Stomach (tissue), 8 donors: ENCODE measurements at regions not wholly inside any gene's neighbourhood (a gene's known extent, or its start where the extent isn't known, plus 50 kb on each side); places are given as distances from the start of the nearest gene placed in this dataset.

Experiments
- DNase-seq, 2 donors: peaks; one replicate each; pipeline versions ENCODE4 v3.0.0 to v3.0.0-alpha.2; 2013 to 2019
- H3K27ac ChIP-seq, 5 donors: fragments of 200-600 bp in 4 of 5; sonication (generic) in 4 of 5; one replicate each; pipeline ENCODE4 v1.5.1; 2013 to 2019; ENCODE audit warnings: mild to moderate bottlenecking in 1 of 5, moderate library complexity in 1 of 5
- H3K27me3 ChIP-seq, 3 donors: fragments of 200-600 bp; sonication (generic); one replicate each; pipeline ENCODE4 v1.5.1; 2017 to 2019; ENCODE audit warnings: mixed run types in 1 of 3
- H3K36me3 ChIP-seq, 4 donors: fragments of 200-600 bp; sonication (generic); 1 replicate in 3 of 4; 2 replicates in 1 of 4; pipeline ENCODE4 v1.5.1; 2016 to 2019
- H3K4me1 ChIP-seq, 4 donors: fragments of 200-600 bp; sonication (generic); one replicate each; pipeline ENCODE4 v1.5.1; 2016 to 2019
- H3K4me3 ChIP-seq, 4 donors: fragments of 200-600 bp; sonication (generic) in 3 of 4; one replicate each; pipeline ENCODE4 v1.5.1; 2016 to 2019; ENCODE audit warnings: mild to moderate bottlenecking in 1 of 4
- H3K9me3 ChIP-seq, 4 donors: fragments of 200-600 bp; sonication (generic); one replicate each; pipeline ENCODE4 v1.5.1; 2016 to 2019
- EP300 ChIP-seq: sonication (generic); formaldehyde crosslinking; IDR thresholded peaks from one replicate; pipeline ENCODE4 v1.6.1; 2017; ENCODE audit warnings: antibody characterized with exemption
- POLR2A ChIP-seq, 4 donors: fragments of 450-650 bp; IDR thresholded peaks; one replicate each; pipeline ENCODE4 v1.6.1; 2016; ENCODE audit warnings: antibody characterized with exemption in 4 of 4, control low read depth in 2 of 4, mild to moderate bottlenecking in 1 of 4, moderate library complexity in 1 of 4
- POLR2AphosphoS5 ChIP-seq, 3 donors: sonication (generic); formaldehyde crosslinking; IDR thresholded peaks; one replicate each; pipeline ENCODE4 v1.6.1; 2016; ENCODE audit warnings: antibody characterized with exemption in 3 of 3
- WGBS, 5 donors: extraction: QIAGEN DNeasy Blood & Tissue Kit in 3 of 5; methylation state at CpG; one replicate each; pipeline versions ENCODE4 v1.1.5 to v1.1.7; 2013 to 2018; 5-methylcytosine and 5-hydroxymethylcytosine counted together
- intact Hi-C: fragments of 100-400 bp; cut with DNase I; formaldehyde crosslinking; loops from one replicate; pipeline ENCODE4 v1.15.1; 2023; ENCODE audit warnings: low total_unique reads
- TF ChIP-seq, protein P1 (sequence below), 7 experiments: fragments of 450-650 bp in 4 of 7; fragments of 200-600 bp in 3 of 7; sonication (generic) in 3 of 7; IDR thresholded peaks; one replicate each; pipeline ENCODE4 v1.5.1; 2016 to 2019; ENCODE audit warnings: antibody characterized with exemption in 7 of 7, control low read depth in 2 of 7, mild to moderate bottlenecking in 1 of 7
- donor health status: healthy with polysubstance abuse.
- donor health status: Bipolar disorder and iron deficiency.
- donor health status: healthy.

DNA sequence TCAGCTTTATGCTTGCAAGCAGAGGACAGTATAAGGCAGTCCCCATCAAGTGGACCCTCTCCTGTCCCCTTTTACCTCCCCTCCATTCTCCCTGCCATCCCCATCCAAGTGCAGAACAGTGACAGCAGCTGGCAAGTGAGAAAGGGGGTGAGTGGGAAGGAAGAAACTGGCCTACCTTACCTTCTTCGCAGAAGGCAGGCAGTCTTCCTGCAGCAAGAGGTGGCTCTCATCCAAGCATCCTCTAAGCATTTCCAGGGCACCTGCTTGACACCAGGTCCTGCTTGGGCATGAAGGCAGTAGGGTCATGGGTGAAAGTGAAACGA, 77.3 kb upstream of the SH3PXD2B start:
- TF ChIP-seq POLR2A (IDR thresholded peaks at IDR 0.05) (no peak), EP300 (no peak), POLR2AphosphoS5 (IDR thresholded peaks at IDR 0.05) (no peak)
- TF ChIP-seq, protein P1, sequence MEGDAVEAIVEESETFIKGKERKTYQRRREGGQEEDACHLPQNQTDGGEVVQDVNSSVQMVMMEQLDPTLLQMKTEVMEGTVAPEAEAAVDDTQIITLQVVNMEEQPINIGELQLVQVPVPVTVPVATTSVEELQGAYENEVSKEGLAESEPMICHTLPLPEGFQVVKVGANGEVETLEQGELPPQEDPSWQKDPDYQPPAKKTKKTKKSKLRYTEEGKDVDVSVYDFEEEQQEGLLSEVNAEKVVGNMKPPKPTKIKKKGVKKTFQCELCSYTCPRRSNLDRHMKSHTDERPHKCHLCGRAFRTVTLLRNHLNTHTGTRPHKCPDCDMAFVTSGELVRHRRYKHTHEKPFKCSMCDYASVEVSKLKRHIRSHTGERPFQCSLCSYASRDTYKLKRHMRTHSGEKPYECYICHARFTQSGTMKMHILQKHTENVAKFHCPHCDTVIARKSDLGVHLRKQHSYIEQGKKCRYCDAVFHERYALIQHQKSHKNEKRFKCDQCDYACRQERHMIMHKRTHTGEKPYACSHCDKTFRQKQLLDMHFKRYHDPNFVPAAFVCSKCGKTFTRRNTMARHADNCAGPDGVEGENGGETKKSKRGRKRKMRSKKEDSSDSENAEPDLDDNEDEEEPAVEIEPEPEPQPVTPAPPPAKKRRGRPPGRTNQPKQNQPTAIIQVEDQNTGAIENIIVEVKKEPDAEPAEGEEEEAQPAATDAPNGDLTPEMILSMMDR (IDR thresholded peaks at IDR 0.05), result no peak
- H3K4me3 ChIP-seq, result no peak overlapping the region
- no peak overlapping the region for H3K27ac ChIP-seq
- intact Hi-C loops, result no loop called here
- H3K36me3 ChIP-seq, result no peaks in the 10 kb centered on the region
- no peak for DNase-seq
- H3K4me1 ChIP-seq, result peaks cover 0 to 22% (median 9%) of the 10 kb centered on the region in 4 donors
- WGBS, 5 donors, result 86 to 100% (median 88%) methylated on average over 2 of the region's 2 CpGs
- no peaks in the 10 kb centered on the region for H3K27me3 ChIP-seq
- H3K9me3 ChIP-seq, result no peaks in the 10 kb centered on the region

DNA sequence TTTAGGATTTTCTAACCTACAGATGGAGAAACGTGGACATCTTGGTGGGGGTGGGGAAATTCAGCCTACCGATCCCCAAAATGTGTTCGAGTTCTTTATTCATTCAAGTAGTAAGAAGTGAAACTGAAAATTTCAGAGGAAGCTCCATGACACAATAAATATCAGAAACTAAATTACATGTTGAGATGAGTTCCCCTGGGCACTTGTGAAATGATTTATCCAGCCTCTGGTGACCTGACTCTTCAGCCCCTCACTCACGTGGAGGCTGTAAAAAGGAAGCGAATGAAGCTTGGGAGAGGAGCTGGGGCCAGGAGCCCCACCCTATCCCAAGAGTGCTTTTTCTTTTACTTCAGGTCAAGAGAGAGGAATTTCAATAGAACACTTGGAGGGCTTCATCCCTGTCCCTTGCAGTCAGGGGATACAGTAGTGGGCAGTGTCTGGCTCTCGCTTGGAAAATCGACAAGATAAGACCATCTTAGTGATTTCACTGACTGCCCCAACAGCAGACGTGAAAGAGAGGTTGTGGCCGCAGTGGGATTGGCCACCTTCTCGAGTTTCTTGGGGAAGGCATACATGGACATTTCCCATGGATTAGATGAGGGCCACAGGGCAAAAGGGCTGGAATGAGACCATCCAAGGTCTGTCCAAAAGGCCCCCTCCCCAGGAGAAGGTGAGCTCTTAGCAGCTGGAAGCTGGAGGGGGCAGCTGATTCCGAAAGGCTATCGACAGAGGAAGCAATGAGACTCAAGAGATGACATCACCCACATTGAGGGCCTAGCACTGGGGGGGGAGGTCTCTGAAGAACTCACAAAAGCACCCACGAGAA, 76.8 kb upstream of the SH3PXD2B start:
- Histone ChIP-seq H3K9me3 (no peaks in the 10 kb centered on the region), H3K27ac (no peak overlapping the region), H3K4me1 (peaks cover 0 to 22% (median 9%) of the 10 kb centered on the region in 4 donors), H3K4me3 (no peak overlapping the region), H3K27me3 (no peaks in the 10 kb centered on the region), H3K36me3 (no peaks in the 10 kb centered on the region)
- TF ChIP-seq EP300 (no peak), POLR2A (IDR thresholded peaks at IDR 0.05) (no peak), POLR2AphosphoS5 (IDR thresholded peaks at IDR 0.05) (no peak)
- TF ChIP-seq, protein P1 (IDR thresholded peaks at IDR 0.05), result no peak
- WGBS, 5 donors, result 74 to 86% (median 75%) methylated on average over 13 of the region's 13 CpGs
- intact Hi-C loops, result no loop called here
- DNase-seq, result no peak

DNA sequence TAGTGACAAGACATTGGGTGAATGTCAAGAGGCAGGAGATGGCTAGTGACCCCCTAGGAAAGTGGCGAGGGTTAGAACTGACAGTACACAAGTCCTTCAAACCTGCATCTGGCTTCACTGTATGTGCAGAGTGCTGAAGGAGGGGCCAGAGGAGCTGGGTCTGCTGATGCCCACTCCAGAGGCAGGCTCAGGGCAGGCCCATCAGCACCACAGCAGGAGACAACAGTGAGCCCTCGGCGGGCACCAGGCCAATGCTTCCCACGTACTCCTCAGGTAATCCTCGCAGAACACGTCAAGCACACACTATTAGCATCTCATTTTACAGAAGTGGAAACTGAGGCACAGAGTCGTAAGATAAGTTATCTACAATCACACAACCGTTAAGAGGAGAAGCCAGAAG, 76.1 kb upstream of the SH3PXD2B start:
- DNase-seq, result no peak
- TF ChIP-seq POLR2AphosphoS5 (IDR thresholded peaks at IDR 0.05) (no peak), EP300 (no peak), POLR2A (IDR thresholded peaks at IDR 0.05) (no peak)
- TF ChIP-seq, protein P1 (IDR thresholded peaks at IDR 0.05), result no peak
- Histone ChIP-seq H3K4me1 (peaks cover 0 to 26% (median 9%) of the 10 kb centered on the region in 4 donors), H3K27ac (no peak overlapping the region), H3K9me3 (no peaks in the 10 kb centered on the region), H3K27me3 (no peaks in the 10 kb centered on the region), H3K4me3 (no peak overlapping the region), H3K36me3 (no peaks in the 10 kb centered on the region)
- intact Hi-C loops, result no loop called here
- 86 to 95% (median 91%) methylated on average over 8 of the region's 8 CpGs for WGBS, 5 donors

DNA sequence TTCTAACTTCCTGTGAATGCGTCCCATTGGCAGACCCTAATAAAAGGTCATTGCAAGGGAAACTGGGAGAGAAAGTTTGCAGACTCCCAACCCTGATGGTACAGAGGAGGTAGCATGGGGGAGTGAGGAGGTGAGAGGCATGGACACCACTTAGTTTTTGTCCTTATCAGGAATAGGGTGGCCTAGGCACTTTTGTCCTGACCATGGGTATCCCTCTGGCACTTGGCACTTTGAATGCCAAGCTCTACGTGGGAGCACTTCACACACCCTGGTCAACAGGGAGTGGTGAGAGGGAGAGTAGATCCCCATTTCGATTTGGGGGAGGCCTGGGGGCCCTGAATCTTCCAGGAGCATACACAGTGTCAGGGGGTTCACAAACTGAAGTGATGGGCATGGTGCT, 75.6 kb upstream of the SH3PXD2B start:
- intact Hi-C loops, result no loop called here
- H3K4me1 ChIP-seq, result peaks cover 0 to 30% (median 9%) of the 10 kb centered on the region in 4 donors
- H3K36me3 ChIP-seq, result no peaks in the 10 kb centered on the region
- TF ChIP-seq POLR2A (IDR thresholded peaks at IDR 0.05) (no peak), EP300 (no peak)
- TF ChIP-seq, protein P1 (IDR thresholded peaks at IDR 0.05), result no peak
- H3K27ac ChIP-seq, result no peak overlapping the region
- no peak for DNase-seq
- H3K9me3 ChIP-seq, result no peaks in the 10 kb centered on the region
- no peaks in the 10 kb centered on the region for H3K27me3 ChIP-seq
- no peak overlapping the region for H3K4me3 ChIP-seq
- 63 to 77% (median 67%) methylated on average over 3 of the region's 3 CpGs for WGBS, 5 donors
